HG02623 (cell line): ENCODE measurements at regions not wholly inside any gene's neighbourhood (a gene's known extent, or its start where the extent isn't known, plus 50 kb on each side); places are given as distances from the start of the nearest gene placed in this dataset.
A peak's percentile ranks its signal among the peaks of the same experiment; 100 is the strongest.
"Not testable (repeated sequence)": the region's sequence is repeated elsewhere in the genome, so short reads cannot be mapped to it uniquely, and the experiment has no call there.

Experiments
- ATAC-seq: cut with Tn5 transposase; IDR thresholded peaks from one replicate; pipeline ENCODE4 v1.9.1; 2021; ENCODE audit warnings: moderate library complexity; ENCODE audit not compliant: unreplicated experiment

GRCh38 chr10:33102071-33102470, 144.0 kb upstream of the ITGB1 start:
- no peak for ATAC-seq

GRCh38 chr10:33101392-33101787, 143.4 kb upstream of the ITGB1 start:
- no peak for ATAC-seq

GRCh38 chr10:33100781-33101391, 142.9 kb upstream of the ITGB1 start:
- no peak for ATAC-seq

GRCh38 chr10:33099748-33100147, 141.7 kb upstream of the ITGB1 start:
- no peak for ATAC-seq

GRCh38 chr10:33098951-33099663, 141.1 kb upstream of the ITGB1 start:
- no peak for ATAC-seq

GRCh38 chr10:33095867-33096815, 138.1 kb upstream of the ITGB1 start:
- ATAC-seq, result peak; percentile 66

- ATAC-seq, result no peak
Observed at GRCh38 chr10:33094263-33095051, 136.4 kb upstream of the ITGB1 start.

- peak; percentile 53 for ATAC-seq
Observed at GRCh38 chr10:33093362-33093761, 135.3 kb upstream of the ITGB1 start.

GRCh38 chr10:33092596-33092995, 134.6 kb upstream of the ITGB1 start:
- no peak for ATAC-seq

GRCh38 chr10:33091201-33091600, 133.2 kb upstream of the ITGB1 start:
- no peak for ATAC-seq

GRCh38 chr10:33088990-33089389, 131.0 kb upstream of the ITGB1 start:
- ATAC-seq, result no peak

- ATAC-seq, result no peak
Observed at GRCh38 chr10:33087922-33088321, 129.9 kb upstream of the ITGB1 start.

- no peak for ATAC-seq
Observed at GRCh38 chr10:33087152-33087551, 129.1 kb upstream of the ITGB1 start.

GRCh38 chr10:33086100-33086499, 128.1 kb upstream of the ITGB1 start:
- ATAC-seq, result no peak

GRCh38 chr10:33085313-33085833, 127.3 kb upstream of the ITGB1 start:
- no peak for ATAC-seq

- no peak for ATAC-seq
Observed at GRCh38 chr10:33084453-33084852, 126.4 kb upstream of the ITGB1 start.

- no peak for ATAC-seq
Observed at GRCh38 chr10:33082373-33082895, 124.4 kb upstream of the ITGB1 start.

- ATAC-seq, result not testable (repeated sequence)
Observed at GRCh38 chr10:33080467-33080866, 122.4 kb upstream of the ITGB1 start.

GRCh38 chr10:33074443-33074842, 116.4 kb upstream of the ITGB1 start:
- no peak for ATAC-seq

GRCh38 chr10:33073641-33074415, 115.8 kb upstream of the ITGB1 start:
- ATAC-seq, result no peak
